Endodermal cell (in vitro differentiated cells): ENCODE measurements at regions not wholly inside any gene's neighbourhood (a gene's known extent, or its start where the extent isn't known, plus 50 kb on each side); places are given as distances from the start of the nearest gene placed in this dataset.

ENCODE experiments used
- DNase-seq: peaks from one replicate; pipeline ENCODE4 v3.0.0-alpha.2; 2017
- H3K27ac ChIP-seq: 2 replicates; pipeline ENCODE4 v1.5.1; 2013; ENCODE audit warnings: mild to moderate bottlenecking, low read depth, low read length, moderate library complexity
- H3K27me3 ChIP-seq: 2 replicates; pipeline ENCODE4 v1.6.1; 2013; ENCODE audit warnings: mild to moderate bottlenecking, low read length, moderate library complexity; ENCODE audit not compliant: insufficient read depth, control insufficient read depth, poor library complexity, severe bottlenecking
- H3K36me3 ChIP-seq: 2 replicates; pipeline ENCODE4 v1.7.0; 2013; ENCODE audit warnings: mild to moderate bottlenecking, low read length, moderate library complexity; ENCODE audit not compliant: control insufficient read depth, insufficient read depth
- H3K4me1 ChIP-seq: one replicate; pipeline ENCODE4 v1.7.0; 2013; ENCODE audit warnings: low read length; ENCODE audit not compliant: control insufficient read depth, insufficient read depth
- H3K4me3 ChIP-seq: 2 replicates; pipeline ENCODE4 v1.5.1; 2013; ENCODE audit warnings: mild to moderate bottlenecking, low read length, moderate library complexity
- H3K9ac ChIP-seq: 2 replicates; pipeline ENCODE4 v1.6.1; 2013; ENCODE audit warnings: mild to moderate bottlenecking, low read length, moderate library complexity; ENCODE audit not compliant: poor library complexity, severe bottlenecking; ENCODE audit errors: extremely low read depth
- H3K9me3 ChIP-seq: 2 replicates; pipeline ENCODE4 v1.6.1; 2013; ENCODE audit warnings: mild to moderate bottlenecking, low read length, moderate library complexity; ENCODE audit not compliant: control insufficient read depth
- H3K27ac Mint-ChIP-seq: 2 replicates; pipeline ENCODE4 v1.8.0; 2020; ENCODE audit warnings: mixed read lengths
- H3K27me3 Mint-ChIP-seq: 2 replicates; pipeline ENCODE4 v1.8.0; 2021; ENCODE audit warnings: mild to moderate bottlenecking, mixed read lengths; ENCODE audit not compliant: insufficient read depth
- H3K36me3 Mint-ChIP-seq: 2 replicates; pipeline ENCODE4 v1.8.0; 2020; ENCODE audit warnings: low read depth, mixed read lengths
- H3K4me1 Mint-ChIP-seq: 2 replicates; pipeline ENCODE4 v1.8.0; 2020; ENCODE audit warnings: mixed read lengths
- H3K4me3 Mint-ChIP-seq: 2 replicates; pipeline ENCODE4 v1.8.0; 2020; ENCODE audit warnings: mild to moderate bottlenecking, moderate library complexity, mixed read lengths
- H3K9me3 Mint-ChIP-seq: 2 replicates; pipeline ENCODE4 v1.8.0; 2020; ENCODE audit warnings: mild to moderate bottlenecking, mixed read lengths
- CTCF ChIP-seq: fragments of 200-600 bp; sonication (generic); conservative IDR thresholded peaks from 2 replicates; pipeline ENCODE4 v1.5.0; 2021; ENCODE audit warnings: antibody characterized with exemption, mild to moderate bottlenecking
- WGBS, 2 experiments: methylation state at CpG; one replicate each; pipeline versions ENCODE4 v1.1.5 to v1.1.7; 2013; ENCODE audit warnings: missing lambda C conversion rate in 2 of 2, mixed read lengths in 1 of 2; ENCODE audit not compliant: insufficient coverage in 1 of 2, insufficient read length in 1 of 2; 5-methylcytosine and 5-hydroxymethylcytosine counted together

GRCh38 chr5:67774267-67774552 is 441.3 kb upstream of the PIK3R1 start:
- H3K27ac ChIP-seq: peak overlapping the region; percentile 60
- peaks cover 15% of the 10 kb centered on the region for H3K9me3 Mint-ChIP-seq
- H3K4me1 ChIP-seq: no peaks in the 10 kb centered on the region
- H3K4me3 ChIP-seq: no peak overlapping the region
- no peaks in the 10 kb centered on the region for H3K27me3 Mint-ChIP-seq
- H3K36me3 ChIP-seq: no peaks in the 10 kb centered on the region
- H3K36me3 Mint-ChIP-seq: peaks cover 9% of the 10 kb centered on the region
- H3K27ac Mint-ChIP-seq: no peak overlapping the region
- H3K9ac ChIP-seq: no peak overlapping the region
- 92 to 93% methylated on average over 2 of the region's 2 CpGs for whole genome bisulfite sequencing, 2 experiments
- TF ChIP-seq CTCF: no peak
- peaks cover 30% of the 10 kb centered on the region for H3K4me1 Mint-ChIP-seq
- H3K4me3 Mint-ChIP-seq: no peak overlapping the region
- no peaks in the 10 kb centered on the region for H3K27me3 ChIP-seq
- DNase-seq: no peak
- H3K9me3 ChIP-seq: peaks cover 5% of the 10 kb centered on the region

GRCh38 chr5:67773411-67774266 is 441.9 kb upstream of the PIK3R1 start:
- TF ChIP-seq CTCF: no peak
- Mint-ChIP-seq H3K27ac (peak overlapping the region; percentile 50), H3K4me1 (peaks cover 30% of the 10 kb centered on the region), H3K4me3 (no peak overlapping the region), H3K27me3 (no peaks in the 10 kb centered on the region), H3K9me3 (peaks cover 13% of the 10 kb centered on the region), H3K36me3 (peaks cover 9% of the 10 kb centered on the region)
- Histone ChIP-seq H3K36me3 (no peaks in the 10 kb centered on the region), H3K4me1 (no peaks in the 10 kb centered on the region), H3K9me3 (peaks cover 7% of the 10 kb centered on the region), H3K27ac (peak overlapping the region; percentile 60), H3K9ac (no peak overlapping the region), H3K4me3 (no peak overlapping the region), H3K27me3 (no peaks in the 10 kb centered on the region)
- DNase-seq: no peak
- 95% methylated on average over 3 of the region's 3 CpGs; no CpG with 5 or more reads in 1 of the 2 experiments for WGBS, 2 experiments

GRCh38 chr5:67771791-67772190 is 443.8 kb upstream of the PIK3R1 start:
- peaks cover 30% of the 10 kb centered on the region for H3K4me1 Mint-ChIP-seq
- H3K27ac ChIP-seq: no peak overlapping the region
- peaks cover 3% of the 10 kb centered on the region for H3K9me3 ChIP-seq
- no peak overlapping the region for H3K9ac ChIP-seq
- no peaks in the 10 kb centered on the region for H3K9me3 Mint-ChIP-seq
- WGBS, 2 experiments: 70 to 73% methylated on average over 2 to 6 of the region's 6 CpGs
- H3K27me3 Mint-ChIP-seq: no peaks in the 10 kb centered on the region
- H3K36me3 Mint-ChIP-seq: peaks cover 5% of the 10 kb centered on the region
- no peaks in the 10 kb centered on the region for H3K36me3 ChIP-seq
- no peak for TF ChIP-seq CTCF
- H3K27me3 ChIP-seq: no peaks in the 10 kb centered on the region
- no peak overlapping the region for H3K4me3 Mint-ChIP-seq
- DNase-seq: no peak
- no peaks in the 10 kb centered on the region for H3K4me1 ChIP-seq
- no peak overlapping the region for H3K27ac Mint-ChIP-seq
- H3K4me3 ChIP-seq: no peak overlapping the region
